HL-60 (cell line): ENCODE measurements at regions not wholly inside any gene's neighbourhood (a gene's known extent, or its start where the extent isn't known, plus 50 kb on each side); places are given as distances from the start of the nearest gene placed in this dataset.

ENCODE experiments used
- GABPA ChIP-seq: IDR thresholded peaks from 2 replicates; pipeline ENCODE4 v1.6.1; 2012; ENCODE audit warnings: low read depth
- POLR2AphosphoS5 ChIP-seq: IDR thresholded peaks from 2 replicates; pipeline ENCODE4 v1.6.1; 2012; ENCODE audit warnings: low read depth
- REST ChIP-seq: IDR thresholded peaks from 2 replicates; pipeline ENCODE4 v1.6.1; 2012; ENCODE audit warnings: low read depth; ENCODE audit not compliant: insufficient replicate concordance
- SPI1 ChIP-seq: IDR thresholded peaks from 2 replicates; pipeline ENCODE4 v1.6.1; 2012; ENCODE audit warnings: low read depth, mild to moderate bottlenecking, borderline replicate concordance
- TF ChIP-seq, protein P1 (sequence below): IDR thresholded peaks from one replicate; pipeline ENCODE4 v1.5.1; 2011; ENCODE audit warnings: low read length, control low read depth, inconsistent platforms; ENCODE audit not compliant: insufficient read depth

- TF ChIP-seq, protein P1, sequence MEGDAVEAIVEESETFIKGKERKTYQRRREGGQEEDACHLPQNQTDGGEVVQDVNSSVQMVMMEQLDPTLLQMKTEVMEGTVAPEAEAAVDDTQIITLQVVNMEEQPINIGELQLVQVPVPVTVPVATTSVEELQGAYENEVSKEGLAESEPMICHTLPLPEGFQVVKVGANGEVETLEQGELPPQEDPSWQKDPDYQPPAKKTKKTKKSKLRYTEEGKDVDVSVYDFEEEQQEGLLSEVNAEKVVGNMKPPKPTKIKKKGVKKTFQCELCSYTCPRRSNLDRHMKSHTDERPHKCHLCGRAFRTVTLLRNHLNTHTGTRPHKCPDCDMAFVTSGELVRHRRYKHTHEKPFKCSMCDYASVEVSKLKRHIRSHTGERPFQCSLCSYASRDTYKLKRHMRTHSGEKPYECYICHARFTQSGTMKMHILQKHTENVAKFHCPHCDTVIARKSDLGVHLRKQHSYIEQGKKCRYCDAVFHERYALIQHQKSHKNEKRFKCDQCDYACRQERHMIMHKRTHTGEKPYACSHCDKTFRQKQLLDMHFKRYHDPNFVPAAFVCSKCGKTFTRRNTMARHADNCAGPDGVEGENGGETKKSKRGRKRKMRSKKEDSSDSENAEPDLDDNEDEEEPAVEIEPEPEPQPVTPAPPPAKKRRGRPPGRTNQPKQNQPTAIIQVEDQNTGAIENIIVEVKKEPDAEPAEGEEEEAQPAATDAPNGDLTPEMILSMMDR, result no peak
- TF ChIP-seq POLR2AphosphoS5 (no peak), GABPA (no peak), REST (no peak), SPI1 (no peak)
Observed at GRCh38 chr2:150030436-150031190, 443.0 kb upstream of the MMADHC start.
